GM21786 (cell line): ENCODE measurements at regions not wholly inside any gene's neighbourhood (a gene's known extent, or its start where the extent isn't known, plus 50 kb on each side); places are given as distances from the start of the nearest gene placed in this dataset.
"Not testable (repeated sequence)": the region's sequence is repeated elsewhere in the genome, so short reads cannot be mapped to it uniquely, and the experiment has no call there.

Experiments
- ATAC-seq: cut with Tn5 transposase; IDR thresholded peaks from one replicate; pipeline ENCODE4 v1.9.1; 2021; ENCODE audit not compliant: unreplicated experiment

DNA sequence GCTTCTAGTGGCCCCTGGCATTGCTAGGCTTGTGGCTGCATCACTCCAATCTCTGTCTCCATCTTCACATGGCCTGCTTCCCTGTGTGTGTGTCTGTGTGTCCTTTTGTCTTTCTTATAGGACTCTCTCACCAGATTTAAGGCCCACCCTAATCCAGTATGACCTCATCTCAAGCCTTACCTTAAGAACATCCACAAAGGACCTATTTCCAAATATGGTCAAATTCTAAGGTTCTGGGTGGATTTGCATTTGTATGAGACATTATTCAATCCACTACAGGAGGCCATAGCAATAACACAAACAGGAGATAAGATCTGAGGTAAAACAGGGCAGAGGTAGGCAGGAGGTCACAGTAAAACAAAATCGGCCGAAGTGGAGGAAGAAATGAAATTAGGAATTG, 375.9 kb downstream of the BTG1 start:
- no peak for ATAC-seq

DNA sequence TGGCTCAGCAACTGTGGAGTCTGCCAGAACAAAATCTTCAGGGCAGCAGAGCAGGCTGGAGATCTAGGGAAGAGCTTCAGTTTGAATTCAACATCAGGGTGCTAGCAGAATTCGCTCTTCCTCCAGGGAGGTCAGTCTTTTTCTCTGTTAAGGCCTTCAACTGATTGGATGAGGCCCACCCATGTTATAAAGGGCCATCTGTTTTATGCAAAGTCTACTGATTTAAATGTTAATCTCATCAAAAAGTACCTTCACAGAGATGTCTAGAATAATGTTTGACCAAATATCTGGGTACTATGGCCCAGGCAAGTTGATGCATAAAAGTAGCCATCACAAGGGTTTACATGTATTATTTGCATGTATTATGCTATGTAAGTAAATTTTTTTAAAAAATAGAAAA, 378.4 kb downstream of the BTG1 start:
- ATAC-seq: no peak

DNA sequence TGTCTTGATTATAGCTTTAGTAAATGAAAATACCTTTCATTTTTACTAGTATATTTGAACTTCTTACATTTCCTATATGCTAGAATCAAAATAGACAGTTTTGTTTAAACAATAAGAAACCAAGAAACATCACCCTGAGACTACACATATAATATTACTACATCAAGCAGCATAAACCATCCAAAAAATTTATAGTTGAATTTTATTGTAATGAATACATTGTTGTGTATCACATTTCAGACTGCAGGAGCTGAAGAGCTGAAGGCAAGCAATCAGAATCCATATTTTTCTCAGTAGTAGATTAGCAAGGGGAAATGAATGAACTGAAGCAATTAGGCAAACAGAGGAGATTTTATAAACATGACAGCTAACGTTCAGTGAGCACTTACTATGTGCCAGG, 379.2 kb downstream of the BTG1 start:
- ATAC-seq: no peak

DNA sequence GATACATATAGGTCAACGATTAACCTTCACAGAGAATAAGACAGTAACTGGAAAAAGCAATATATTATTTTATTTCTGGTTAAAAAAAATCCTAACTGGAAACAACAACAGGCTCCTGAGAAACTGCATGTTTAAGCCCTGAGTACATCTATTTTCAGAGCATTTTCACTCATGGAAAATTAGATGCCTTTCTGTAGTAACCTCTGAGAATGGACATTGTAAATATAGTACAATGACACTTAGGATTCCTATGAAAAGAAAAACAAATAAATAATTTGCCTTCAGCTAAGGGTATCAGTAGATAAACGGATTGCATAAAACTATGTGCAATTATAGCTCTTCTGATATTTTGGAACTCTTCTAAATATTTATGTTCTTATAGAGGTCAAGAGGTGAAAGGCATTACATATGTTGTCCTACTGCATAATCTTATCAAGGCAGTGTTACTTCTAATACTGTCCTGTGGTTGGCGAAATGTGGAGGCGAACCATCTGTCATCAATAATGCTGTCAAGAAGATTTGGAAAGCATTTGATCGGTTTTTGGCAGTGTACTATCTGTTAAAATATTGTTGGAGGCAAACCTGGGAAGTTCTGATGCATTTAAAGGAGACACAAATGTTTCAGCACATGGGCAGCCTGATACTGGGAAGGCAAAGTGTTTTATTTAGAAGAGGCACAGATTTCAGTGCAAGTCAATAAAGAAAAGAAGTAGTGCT, 381.8 kb downstream of the BTG1 start:
- no peak for ATAC-seq

DNA sequence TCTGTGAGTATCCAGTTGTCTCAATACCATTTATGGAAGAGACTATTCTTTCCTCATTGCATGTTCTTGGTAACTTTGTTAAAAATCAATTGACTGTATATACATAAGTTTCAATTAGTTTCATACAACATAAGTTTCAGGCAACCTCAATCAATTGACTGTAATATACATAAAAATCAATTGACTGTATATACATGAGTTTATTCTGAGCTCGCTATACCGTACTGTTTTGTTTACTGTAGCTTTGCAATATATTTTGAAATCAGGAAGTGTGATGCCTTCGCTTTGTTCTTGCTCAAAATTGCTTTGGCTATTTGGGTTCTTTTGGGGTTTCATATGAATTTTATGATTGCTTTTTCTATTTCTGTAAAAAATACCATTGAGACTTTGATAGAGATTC, 392.0 kb downstream of the BTG1 start:
- ATAC-seq: no peak

DNA sequence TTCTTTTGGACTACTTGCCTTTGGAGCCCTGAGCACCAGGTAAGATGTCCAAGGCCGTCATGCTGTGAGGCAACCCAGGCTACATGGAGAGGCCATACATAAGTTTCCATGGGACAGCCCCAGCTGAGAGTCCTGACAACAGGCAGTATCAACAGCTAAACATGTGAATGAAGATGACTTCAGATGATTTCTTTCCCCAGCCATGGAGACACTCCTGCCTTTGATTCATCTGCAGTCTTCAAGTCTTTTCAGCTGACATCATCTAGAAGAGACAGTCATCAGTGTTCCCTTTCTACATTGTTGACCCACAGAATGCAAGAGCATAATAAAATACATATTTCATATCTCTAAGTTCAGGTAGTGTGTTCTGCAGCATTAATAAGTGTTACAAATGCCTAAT, 398.7 kb downstream of the BTG1 start:
- no peak for ATAC-seq

DNA sequence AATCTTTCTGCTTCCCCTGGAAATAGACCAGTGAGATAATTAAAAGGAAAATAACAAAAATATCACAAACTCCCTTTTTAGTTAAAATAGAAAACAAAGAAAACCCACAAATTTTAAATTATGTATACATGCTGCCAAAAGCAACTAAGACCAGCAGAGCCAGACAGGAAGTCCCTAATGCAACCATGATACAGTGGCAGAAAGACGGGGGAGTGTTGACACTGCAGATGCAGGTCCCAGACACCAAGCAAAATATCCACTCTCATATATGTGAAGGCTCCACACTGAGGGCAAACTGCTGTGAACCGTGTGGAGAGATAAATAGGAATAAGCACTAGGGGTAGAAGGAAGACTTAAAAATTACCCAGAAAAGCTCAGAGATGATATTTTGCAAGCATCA, 401.0 kb downstream of the BTG1 start:
- no peak for ATAC-seq

DNA sequence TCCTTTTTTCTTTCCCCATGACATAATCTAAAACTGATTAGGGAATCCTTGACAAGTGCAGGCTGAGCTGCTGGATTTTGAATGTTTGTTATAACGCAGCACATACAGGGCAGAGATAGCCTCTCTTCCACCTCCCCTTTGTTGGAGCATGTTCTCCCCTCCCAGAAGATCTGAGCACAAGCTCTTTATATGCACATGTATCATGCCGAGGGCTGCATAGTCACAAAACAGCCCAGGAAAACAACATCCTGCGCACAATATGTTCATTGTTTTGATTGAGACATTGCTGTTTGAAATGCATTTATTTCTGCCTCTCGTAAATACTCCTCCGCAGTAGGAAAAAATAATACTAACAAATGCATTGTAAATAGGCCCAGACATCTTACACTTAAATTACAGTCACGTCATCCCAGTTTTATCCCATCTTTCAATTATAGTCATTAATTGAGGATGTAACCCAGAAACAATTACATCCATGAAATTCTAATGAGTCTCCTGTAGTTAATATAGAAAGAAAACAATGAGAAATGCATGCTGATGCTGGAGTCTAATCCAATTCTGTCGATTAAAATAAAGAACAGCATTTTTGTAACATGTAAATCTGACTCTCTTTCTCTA, 401.8 kb downstream of the BTG1 start:
- ATAC-seq: no peak

DNA sequence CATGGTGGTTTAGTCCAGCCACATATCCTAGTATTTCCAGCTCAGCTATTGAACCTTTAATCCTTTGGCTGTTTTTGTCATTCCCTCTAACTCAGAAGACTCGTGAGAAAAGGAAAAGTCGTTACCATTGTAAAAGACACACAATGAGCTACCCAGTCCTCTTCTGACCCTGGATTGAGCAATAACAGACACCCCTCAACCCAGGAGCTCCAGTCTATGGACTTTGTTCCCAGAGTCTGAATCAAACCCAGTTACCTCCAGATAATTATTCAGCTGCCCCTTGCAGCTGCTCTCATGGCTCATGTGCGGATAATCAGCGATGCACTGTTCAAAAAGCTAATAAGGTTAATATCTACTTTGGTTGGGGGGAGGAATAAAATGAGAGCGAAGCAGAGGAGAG, 402.4 kb downstream of the BTG1 start:
- no peak for ATAC-seq

DNA sequence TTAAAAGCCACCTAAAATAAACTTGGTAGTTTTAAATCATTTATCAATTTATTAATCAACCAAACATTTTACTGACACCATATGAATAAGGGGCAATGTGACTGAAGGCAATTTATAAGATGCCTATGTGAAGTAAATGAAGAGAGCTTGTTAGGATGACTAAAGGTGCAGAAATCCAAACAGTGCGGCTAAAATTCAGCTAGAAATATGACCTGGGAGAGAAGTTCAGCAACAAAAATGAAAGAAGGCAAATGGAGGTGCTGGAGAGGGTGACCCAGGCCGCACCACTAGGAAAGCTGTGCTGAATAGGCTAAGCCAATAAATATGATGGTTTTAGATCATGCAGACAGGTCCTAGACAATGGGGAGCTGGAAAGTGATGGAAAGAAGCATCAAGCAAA, 403.7 kb downstream of the BTG1 start:
- ATAC-seq: no peak

DNA sequence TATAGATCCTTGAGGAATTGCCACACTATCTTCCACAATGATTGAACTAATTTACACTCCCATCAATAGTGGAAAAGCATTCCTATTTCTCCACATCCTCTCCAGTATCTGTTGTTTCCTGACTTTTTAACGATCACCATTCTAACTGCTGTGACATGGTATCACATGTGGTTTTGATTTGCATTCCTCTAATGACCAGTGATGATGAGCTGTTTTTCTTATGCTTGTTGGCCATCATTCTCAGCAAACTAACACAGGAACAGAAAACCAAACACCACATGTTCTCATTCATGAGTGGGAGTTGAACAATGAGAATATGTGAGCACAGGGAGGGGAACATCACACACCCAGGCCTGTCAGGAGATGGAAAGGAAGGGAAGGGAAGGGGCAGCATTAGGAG, 411.8 kb downstream of the BTG1 start:
- not testable (repeated sequence) for ATAC-seq

DNA sequence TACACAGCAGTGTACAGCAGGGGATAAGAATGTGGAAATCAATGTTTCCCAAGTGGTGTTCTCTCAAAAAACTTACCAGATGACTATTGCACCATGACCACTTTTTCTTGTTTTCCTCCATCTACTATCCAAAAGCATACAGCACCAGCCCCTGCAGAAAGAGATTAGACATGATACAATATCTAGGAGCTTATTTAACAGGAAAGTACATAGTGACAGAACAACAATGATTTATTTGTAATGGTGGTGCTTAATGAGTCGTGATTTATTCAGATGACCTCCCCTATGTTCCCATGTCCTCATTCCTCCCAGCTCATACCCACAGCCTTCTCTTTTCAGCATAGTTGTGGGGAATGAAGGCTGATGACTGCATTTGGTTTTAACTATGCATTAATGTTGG, 413.6 kb downstream of the BTG1 start:
- ATAC-seq: no peak

DNA sequence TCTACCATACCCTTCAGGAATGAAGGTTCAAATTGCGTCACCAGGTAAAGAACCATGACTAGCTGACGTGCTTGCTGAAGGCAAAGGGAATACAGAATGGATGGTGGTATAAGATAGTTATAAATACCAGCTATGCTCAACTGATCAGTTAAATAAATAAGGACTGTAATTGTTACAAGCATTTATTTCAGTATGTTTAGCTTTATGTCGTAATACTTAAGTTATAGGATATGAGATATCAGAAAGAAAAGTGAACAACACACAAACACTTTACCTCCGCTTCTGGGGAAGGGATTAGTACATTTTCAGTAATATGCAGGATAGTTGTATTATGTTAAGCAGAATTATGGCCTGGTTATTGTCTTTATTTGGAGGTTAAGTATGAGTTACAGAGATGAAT, 416.1 kb downstream of the BTG1 start:
- no peak for ATAC-seq

DNA sequence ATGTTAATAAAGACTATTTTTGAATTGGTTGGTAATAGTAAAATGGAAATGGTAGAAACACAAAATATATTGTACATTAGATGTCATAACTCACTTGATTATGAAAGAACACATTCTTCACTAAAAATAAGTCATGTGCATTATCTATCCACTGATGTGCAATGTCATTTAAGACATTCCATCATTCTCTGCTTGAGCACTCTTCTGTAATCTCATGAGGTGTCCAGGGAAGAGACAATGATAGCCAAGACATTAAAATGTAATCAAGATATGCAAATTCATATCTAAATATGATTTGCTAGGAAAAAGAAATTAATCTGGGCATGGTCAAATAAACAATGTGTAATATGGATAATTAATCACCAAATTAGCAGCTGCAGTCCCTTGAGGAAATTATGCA, 422.5 kb downstream of the BTG1 start:
- ATAC-seq: no peak

DNA sequence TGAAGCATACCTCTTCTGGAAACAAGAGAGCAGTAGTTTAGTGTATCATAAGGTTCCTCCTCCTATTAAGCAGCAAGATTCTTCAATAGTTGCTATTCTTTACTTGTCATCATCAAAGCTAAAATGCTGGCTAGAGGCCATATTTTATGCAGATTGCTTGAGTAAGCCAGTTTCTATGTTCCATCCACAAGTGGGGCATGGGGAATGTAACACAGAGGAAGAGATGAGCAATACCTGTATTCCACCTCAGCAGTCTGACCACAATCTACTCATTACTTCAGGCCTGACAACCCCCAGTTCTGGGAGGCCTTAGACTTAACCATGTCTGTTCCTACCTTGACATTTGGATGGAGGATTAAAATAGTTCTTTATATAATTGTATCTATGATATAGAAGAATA, 423.6 kb downstream of the BTG1 start:
- ATAC-seq: no peak

DNA sequence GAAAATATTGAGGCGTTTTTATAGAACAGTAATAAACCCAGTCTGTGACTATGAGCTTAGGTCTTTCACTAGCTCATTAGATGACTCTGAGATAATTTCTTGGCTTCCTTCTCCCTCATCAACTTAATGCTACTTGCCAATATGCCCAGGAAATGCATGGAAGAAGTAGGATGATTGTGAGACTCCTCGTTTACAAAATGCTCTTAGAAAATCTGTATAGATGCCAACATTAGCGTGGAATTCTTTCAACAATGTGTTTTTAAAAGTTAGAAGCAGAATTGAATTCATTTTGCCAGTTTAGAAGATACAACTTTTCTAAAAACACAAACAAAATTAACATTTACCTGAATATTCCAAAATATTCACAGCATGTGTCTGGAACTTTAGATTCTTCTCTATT, 424.6 kb downstream of the BTG1 start:
- ATAC-seq: no peak

DNA sequence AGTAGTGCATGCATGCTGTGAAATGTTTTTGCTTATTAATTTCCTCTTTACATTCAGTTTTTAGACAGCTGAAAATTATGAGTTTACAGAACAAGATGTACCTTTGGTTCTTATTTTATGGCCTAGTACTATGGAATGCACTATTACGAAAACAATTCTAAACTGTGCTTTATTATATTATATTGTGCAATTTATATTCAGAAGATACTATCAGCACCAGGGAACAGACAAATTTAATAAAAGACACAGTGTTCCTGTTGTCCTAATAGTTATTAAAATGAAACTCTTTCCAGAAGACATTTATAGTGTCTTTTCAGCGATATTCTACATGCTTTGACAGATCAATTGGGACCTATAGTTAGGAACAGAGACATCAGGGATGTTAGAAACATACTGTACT, 427.3 kb downstream of the BTG1 start:
- no peak for ATAC-seq

DNA sequence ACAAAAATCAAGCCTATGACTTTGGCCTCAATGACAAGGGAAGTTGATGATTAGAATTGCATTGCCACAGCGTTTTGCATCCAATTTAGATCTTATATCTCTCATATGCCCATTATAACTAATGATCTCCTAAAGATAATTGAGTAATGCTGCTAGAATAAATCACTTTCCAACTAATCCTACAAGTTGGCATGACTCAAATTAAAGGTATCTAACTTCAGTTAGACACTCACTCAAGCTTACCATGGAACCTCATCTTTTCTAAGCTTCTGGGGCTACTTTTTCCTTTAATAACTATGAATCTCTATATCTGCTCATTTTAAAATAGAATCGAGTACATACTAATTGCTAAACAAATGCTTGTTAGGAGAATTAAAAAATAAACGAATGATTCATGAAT, 427.8 kb downstream of the BTG1 start:
- no peak for ATAC-seq

DNA sequence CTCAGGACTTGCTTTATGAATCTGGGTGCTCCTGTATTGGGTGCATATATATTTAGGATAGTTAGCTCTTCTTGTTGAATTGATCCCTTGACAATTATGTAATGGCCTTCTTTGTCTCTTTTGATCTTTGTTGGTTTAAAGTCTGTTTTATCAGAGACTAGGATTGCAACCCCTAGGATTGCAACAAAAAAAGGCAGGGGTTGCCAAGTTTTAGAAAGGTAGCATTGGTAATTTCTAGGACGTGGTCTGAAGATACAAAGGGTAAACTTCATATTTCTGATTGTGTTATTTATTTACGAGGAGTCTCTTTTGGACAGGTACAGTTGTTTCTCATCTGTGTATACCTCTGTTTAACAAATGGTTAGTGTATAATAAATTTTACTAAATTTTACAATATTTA, 433.7 kb downstream of the BTG1 start:
- ATAC-seq: not testable (repeated sequence)

DNA sequence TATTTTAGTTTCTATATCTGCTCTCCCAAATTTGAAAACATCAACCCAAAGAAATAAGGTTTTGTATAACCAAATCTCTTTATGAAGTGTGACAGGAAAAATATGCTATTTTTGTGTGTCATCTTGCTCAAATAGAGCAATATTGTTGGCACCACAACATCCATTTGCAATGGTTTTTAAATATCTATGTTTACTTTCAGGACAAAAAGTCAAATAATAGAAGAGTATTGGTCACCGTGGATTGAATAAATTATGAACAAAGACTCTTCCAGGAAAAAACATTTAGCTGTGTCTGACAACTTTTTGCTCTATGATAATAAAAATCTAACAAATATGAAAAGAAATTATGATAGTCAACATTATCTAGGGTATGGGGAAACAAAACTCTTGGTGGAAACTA, 439.2 kb downstream of the BTG1 start:
- ATAC-seq: no peak

DNA sequence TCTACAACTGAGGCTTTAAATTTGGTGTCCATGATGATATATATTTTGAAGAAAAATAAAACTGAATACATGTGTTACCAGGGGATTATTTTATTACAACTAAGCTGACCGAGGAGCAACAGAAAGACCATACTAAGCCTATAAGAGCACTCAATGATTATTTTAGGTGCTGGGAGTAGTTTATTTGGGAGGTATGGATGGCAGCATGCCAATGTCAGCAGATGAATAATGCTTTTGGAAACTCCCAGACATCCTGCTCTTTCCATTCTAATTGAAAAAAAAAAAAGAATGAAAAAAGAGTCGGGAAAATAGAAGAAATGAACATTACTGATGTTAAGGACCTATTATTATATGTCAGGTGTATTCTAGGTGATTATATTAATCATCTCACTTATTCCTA, 441.2 kb downstream of the BTG1 start:
- ATAC-seq: no peak

DNA sequence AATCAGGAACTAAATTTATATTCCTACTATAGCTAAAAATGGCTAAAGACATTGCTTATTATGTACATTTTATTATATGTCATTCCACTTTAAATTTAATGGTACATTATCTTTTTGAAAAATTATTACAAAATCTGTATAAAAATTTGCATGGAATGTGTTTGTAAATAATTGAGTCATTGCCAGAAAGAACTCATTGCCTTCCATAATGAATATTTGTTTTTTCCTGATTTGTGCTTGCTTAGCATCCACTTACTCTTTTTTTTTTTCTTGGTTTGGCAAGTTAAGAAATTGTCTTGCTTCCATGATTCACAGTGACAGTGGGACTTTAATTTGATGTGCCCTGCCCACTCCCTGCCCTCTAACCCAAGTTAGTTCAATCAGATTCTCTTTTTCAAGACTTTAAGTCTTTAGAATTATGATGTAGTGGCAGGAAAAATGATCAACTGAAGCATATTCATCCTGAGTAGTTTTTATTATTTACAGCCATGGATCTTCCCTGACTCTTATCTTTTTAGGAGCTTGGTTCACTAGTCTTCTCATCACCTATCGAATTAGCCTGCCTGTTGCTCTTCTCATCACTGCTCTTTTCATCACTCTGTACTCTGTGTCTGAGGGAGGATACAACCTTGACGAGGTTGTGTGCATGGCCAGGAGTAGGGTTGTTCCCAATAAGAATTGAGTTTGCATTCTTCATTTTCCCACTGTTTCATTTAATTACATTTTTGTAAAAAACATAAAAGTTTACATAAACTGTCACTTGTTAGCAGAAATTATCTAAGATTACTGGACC, 442.0 kb downstream of the BTG1 start:
- no peak for ATAC-seq
